ENCODE measurements at regions not wholly inside any gene's neighbourhood (a gene's known extent, or its start where the extent isn't known, plus 50 kb on each side); places are given as distances from the start of the nearest gene placed in this dataset.

DNA sequence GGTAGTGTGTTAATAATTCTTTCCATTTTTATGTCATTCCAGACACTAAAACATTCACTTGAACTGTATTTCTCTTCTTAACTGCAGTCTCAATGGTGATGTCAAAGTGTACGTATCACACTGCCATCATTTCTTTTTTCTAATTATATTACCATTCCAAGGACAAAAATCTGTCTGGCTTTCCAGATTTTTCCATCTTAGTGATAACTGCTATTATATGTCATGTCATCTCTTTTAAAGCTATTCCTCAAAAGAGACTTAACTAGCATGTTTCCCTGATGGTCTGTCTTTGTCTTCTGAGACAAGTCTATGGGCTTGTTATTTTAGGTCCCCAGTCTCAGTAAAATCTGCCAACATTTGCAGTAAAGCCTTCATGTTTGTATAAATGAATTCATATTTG, 1207.1 kb downstream of the PCDH17 start:
- no peak for FAIRE-seq
- no peak for DNase-seq (ENCODE audit: insufficient read length, low spot score)
- no peak for TF ChIP-seq CTCF (IDR thresholded peaks at IDR 0.05; ENCODE audit: insufficient read depth, missing control alignments)

GRCh38 chr13:58843071-58843470, 1211.5 kb downstream of the PCDH17 start:
- no peak for TF ChIP-seq CTCF (IDR thresholded peaks at IDR 0.05; ENCODE audit: insufficient read depth, missing control alignments)
- DNase-seq (ENCODE audit: insufficient read length, low spot score) (no peak), FAIRE-seq (no peak)

- FAIRE-seq (no peak), DNase-seq (ENCODE audit: insufficient read length, low spot score) (no peak)
- TF ChIP-seq CTCF (IDR thresholded peaks at IDR 0.05; ENCODE audit: insufficient read depth, missing control alignments) = no peak
These were observed 1212.0 kb downstream of the PCDH17 start for GRCh38 chr13:58843567-58843966.

DNA sequence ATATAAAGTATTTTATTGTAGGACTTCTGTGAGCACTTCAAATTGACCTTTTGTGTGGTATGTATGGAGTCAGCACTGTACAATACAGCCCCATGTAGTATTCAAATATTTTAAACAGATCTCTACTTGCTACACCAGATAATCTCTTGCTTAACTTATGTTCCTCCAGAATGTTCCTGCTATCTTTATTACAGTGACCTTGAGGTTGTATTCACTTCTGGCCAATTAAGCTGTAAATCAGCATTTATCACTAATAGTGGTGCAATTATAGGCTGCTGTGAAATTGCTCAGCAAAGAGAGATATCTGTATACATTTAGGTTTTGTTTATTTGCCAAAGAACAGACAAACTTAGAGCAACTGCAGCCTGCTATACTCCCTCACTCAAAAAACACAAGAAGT, 1218.6 kb downstream of the PCDH17 start:
- TF ChIP-seq CTCF (IDR thresholded peaks at IDR 0.05; ENCODE audit: insufficient read depth, missing control alignments) = no peak
- no peak for FAIRE-seq
- no peak for DNase-seq (ENCODE audit: insufficient read length, low spot score)

- FAIRE-seq = no peak
These were observed 1220.5 kb downstream of the PCDH17 start for GRCh38 chr13:58852076-58852475.

GRCh38 chr13:58855283-58855682, 1223.7 kb downstream of the PCDH17 start:
- no peak for TF ChIP-seq CTCF (IDR thresholded peaks at IDR 0.05; ENCODE audit: insufficient read depth, missing control alignments)
- DNase-seq (ENCODE audit: insufficient read length, low spot score) (no peak), FAIRE-seq (no peak)

More at GRCh38 chr13:58852076-58852475, 1220.5 kb downstream of the PCDH17 start:
- no peak for DNase-seq (ENCODE audit: insufficient read length, low spot score)
- TF ChIP-seq CTCF (IDR thresholded peaks at IDR 0.05; ENCODE audit: insufficient read depth, missing control alignments) = no peak

GRCh38 chr13:58858870-58859371, 1227.4 kb downstream of the PCDH17 start:
- no peak for TF ChIP-seq CTCF (IDR thresholded peaks at IDR 0.05; ENCODE audit: insufficient read depth, missing control alignments)
- no peak for DNase-seq (ENCODE audit: insufficient read length, low spot score)
- no peak for FAIRE-seq
